ENCODE measurements at regions not wholly inside any gene's neighbourhood (a gene's known extent, or its start where the extent isn't known, plus 50 kb on each side); places are given as distances from the start of the nearest gene placed in this dataset.

GRCh38 chr3:188104050-188104449 lies 49.9 kb upstream of the LPP start:
- Mint-ChIP-seq H3K27me3 (ENCODE audit: low read depth) (peaks cover 4% of the 10 kb centered on the region), H3K36me3 (ENCODE audit: low read depth) (peaks cover 4% of the 10 kb centered on the region), H3K27ac (no peak overlapping the region), H3K4me3 (no peak overlapping the region), H3K9me3 (peaks cover 20% of the 10 kb centered on the region), H3K4me1 (ENCODE audit: low read depth) (peaks cover 5% of the 10 kb centered on the region)
